GM12875 (cell line): ENCODE measurements at regions not wholly inside any gene's neighbourhood (a gene's known extent, or its start where the extent isn't known, plus 50 kb on each side); places are given as distances from the start of the nearest gene placed in this dataset.
"Not testable (repeated sequence)": the region's sequence is repeated elsewhere in the genome, so short reads cannot be mapped to it uniquely, and the experiment has no call there.

Source experiments
- H3K4me3 ChIP-seq: one replicate; pipeline ENCODE4 v1.5.1; 2011; ENCODE audit warnings: low read depth, low read length, control low read depth
- CTCF ChIP-seq: IDR thresholded peaks from 2 replicates; pipeline ENCODE4 v1.5.1; 2011; ENCODE audit warnings: low read depth, mild to moderate bottlenecking, control low read depth, inconsistent platforms, low read length, moderate library complexity, borderline replicate concordance; ENCODE audit not compliant: insufficient read depth

DNA sequence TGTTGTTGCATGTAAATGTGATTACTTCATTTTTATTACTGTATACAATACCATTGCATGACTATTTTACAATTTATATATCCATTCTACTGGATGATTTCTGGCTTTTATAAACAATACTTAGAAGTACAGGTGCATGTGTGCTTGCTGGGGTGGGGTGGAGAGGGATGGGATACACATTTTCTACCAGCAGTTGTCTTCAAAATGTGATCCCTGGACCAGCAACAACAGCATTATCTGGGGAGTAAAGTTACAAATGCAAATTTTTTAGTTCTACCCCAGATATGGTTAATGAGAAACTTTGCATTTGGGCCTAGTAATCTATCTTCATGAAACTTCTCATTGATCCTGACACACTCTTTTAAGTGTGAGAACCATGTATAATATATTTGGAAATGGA, 905.4 kb upstream of the ATXN7L3B start:
- no peak overlapping the region for H3K4me3 ChIP-seq
- TF ChIP-seq CTCF: no peak

DNA sequence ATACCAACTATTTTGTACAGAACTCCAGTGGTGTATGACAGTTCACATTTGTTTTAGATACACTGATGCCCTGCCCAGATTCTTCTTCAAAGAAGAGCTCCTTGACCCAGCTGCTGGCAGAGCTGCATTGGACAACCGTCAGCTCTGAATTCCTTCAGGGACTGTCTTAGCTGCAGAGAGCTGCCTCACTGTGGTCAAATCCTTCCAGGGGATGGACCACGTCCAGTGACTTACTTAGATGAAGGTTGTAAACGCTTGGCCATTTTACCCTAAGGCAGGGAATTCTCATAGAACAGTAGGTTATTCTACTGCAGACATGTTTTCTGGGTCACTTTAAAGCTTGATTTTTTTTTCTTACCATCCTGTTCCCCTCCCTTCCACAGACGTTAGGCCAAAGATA, 905.0 kb upstream of the ATXN7L3B start:
- no peak overlapping the region for H3K4me3 ChIP-seq
- TF ChIP-seq CTCF: no peak

GRCh38 chr12:73639397-73639796, 898.2 kb upstream of the ATXN7L3B start:
- not testable (repeated sequence) for H3K4me3 ChIP-seq

DNA sequence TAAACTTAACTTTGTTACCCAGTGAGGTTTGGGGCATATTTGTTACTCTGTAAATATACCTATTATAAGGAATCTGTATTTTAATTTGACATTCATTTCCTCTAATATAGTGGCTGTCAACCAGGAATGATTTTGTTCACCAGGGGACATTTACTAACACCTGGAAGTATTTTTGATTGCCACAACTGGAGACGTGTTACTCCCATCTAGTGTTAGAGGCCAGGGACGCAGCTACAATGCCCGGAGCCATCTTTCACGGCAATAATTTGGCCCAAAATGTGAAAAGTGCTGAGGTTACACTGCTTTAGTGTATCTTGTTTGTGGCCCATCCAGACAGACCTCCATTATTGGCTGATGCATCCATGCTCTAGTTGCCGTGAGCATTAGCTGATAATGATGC, 881.3 kb upstream of the ATXN7L3B start:
- no peak for TF ChIP-seq CTCF
- no peak overlapping the region for H3K4me3 ChIP-seq

DNA sequence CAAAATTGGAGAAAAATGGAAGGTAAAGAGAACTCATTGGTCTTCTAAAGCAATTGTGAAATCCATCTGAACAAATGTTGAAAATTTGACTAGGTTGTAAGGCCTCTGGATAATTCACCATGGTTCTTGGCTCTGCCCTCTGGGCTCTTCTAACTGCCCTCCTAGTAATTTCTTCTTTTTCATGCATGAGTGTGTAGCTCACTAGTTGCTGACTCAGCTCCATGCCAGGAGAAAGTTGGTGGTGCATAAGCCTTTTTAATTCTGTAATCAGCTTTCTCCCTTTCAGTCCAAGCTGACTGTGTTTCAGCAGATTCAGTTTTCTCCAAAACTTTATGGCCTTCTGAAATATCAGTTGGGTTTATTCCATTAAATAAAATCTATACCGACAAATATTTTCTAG, 877.8 kb upstream of the ATXN7L3B start:
- no peak for TF ChIP-seq CTCF
- H3K4me3 ChIP-seq: no peak overlapping the region

DNA sequence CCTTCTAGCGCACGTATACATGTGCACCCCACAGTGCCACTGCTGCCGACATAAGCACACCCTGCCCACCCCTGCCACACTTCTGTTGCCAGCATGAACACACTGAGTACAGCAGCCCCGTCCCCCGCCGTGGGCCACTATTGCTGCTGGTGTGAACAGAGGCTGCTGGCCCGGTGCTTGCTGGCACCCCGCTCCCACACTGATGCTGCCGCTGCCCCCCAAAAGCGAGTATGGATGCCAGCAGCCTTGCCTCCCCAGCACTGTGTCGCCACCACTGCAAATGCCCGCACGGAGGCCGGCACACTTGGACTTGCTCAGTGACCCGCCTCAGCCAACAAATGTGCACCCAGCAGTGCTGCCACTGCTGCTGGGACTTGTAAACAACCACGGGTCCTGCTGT, 872.4 kb upstream of the ATXN7L3B start:
- TF ChIP-seq CTCF: no peak
- no peak overlapping the region for H3K4me3 ChIP-seq

DNA sequence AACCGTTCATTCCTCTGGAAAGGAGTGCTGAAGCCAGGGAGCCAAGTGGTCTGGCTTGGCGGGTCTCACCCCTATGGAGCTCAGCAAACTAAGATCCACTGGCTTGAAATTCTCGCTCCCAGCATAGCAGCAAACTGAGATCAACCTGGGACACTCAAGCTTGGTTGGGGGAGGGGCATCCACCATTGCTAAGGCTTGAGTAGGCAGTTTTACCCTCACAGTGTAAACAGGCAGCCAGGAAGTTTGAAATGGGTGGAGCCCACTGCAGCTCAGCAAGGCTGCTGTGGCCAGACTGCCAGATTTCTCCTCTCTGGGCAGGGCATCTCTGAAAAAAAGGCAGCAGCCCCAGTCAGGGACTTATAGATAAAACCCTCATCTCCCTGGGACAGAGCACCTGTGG, 866.1 kb upstream of the ATXN7L3B start:
- H3K4me3 ChIP-seq: not testable (repeated sequence)

GRCh38 chr12:73677520-73678291, 859.9 kb upstream of the ATXN7L3B start:
- no peak overlapping the region for H3K4me3 ChIP-seq
- no peak for TF ChIP-seq CTCF
